Endothelial cell of umbilical vein (primary cell): ENCODE measurements at regions not wholly inside any gene's neighbourhood (a gene's known extent, or its start where the extent isn't known, plus 50 kb on each side); places are given as distances from the start of the nearest gene placed in this dataset.

Experiments
- BruUV-seq: library from RNA; stranded (reverse); fragments of 400-500 nt; replicated peaks from 2 replicates; lab custom pipeline; 2021; lab: Mats Ljungman, UMichigan
- CTCF ChIA-PET: fragments of 300-600, 350-600 bp; sonication (Branson Sonifier 250); formaldehyde crosslinking; loops from one replicate; lab custom pipeline; 2021; ENCODE audit warnings: antibody characterized with exemption, inconsistent platforms; lab: Charles Lee
- POLR2A ChIA-PET: fragments of 300-600, 350-600 bp; sonication (Branson Sonifier 250); formaldehyde crosslinking; loops from one replicate; lab custom pipeline; 2021; ENCODE audit warnings: antibody characterized with exemption, inconsistent platforms; lab: Charles Lee
- DNase-seq: peaks from one replicate; pipeline ENCODE4 v3.0.0-alpha.2; 2011; ENCODE audit warnings: low read depth, low spot score
- FAIRE-seq: peaks from 2 replicates; lab custom pipeline; 2011; peaks lifted over from hg19 to GRCh38; lab: Jason Lieb, UNC
- H2AFZ ChIP-seq: 2 replicates; pipeline ENCODE4 v1.6.0; 2012; ENCODE audit warnings: low read depth, low read length, control low read depth, inconsistent platforms
- H3K27ac ChIP-seq: 2 replicates; pipeline ENCODE4 v1.5.1; 2011; ENCODE audit warnings: low read depth, mild to moderate bottlenecking, control low read depth, low read length, moderate library complexity; ENCODE audit not compliant: insufficient read depth
- H3K27me3 ChIP-seq, 2 experiments: 2 replicates each; pipeline versions ENCODE4 v1.6.0 to v1.6.1; 2011; ENCODE audit warnings: low read length in 2 of 2, mixed read lengths in 1 of 2; ENCODE audit not compliant: control insufficient read depth in 2 of 2, insufficient read depth in 2 of 2
- H3K36me3 ChIP-seq, 2 experiments: 2 replicates in 1 of 2; 3 replicates in 1 of 2; pipeline ENCODE4 v1.5.1; 2011; ENCODE audit warnings: low read length in 2 of 2, mild to moderate bottlenecking in 1 of 2, moderate library complexity in 1 of 2; ENCODE audit not compliant: control insufficient read depth in 2 of 2, insufficient read depth in 2 of 2; ENCODE audit errors: extremely low read depth in 1 of 2
- H3K4me1 ChIP-seq: 3 replicates; pipeline ENCODE4 v1.5.1; 2011; ENCODE audit warnings: mild to moderate bottlenecking, low read length; ENCODE audit not compliant: control insufficient read depth, insufficient read depth; ENCODE audit errors: extremely low read depth
- H3K4me2 ChIP-seq: 2 replicates; pipeline ENCODE4 v1.6.1; 2011; ENCODE audit warnings: low read length, control low read depth, mixed read lengths; ENCODE audit not compliant: insufficient read depth
- H3K4me3 ChIP-seq, 3 experiments: fragments of 200-600 bp in 1 of 3; sonication (generic), shearing (Covaris generic) in 1 of 3; replicated peaks in 1 of 3; 2 replicates each; pipeline ENCODE4 v1.5.1; 2011 to 2016; ENCODE audit warnings: control low read depth in 3 of 3, low read length in 3 of 3, mild to moderate bottlenecking in 2 of 3, inconsistent platforms in 1 of 3, low read depth in 1 of 3, moderate library complexity in 1 of 3; ENCODE audit not compliant: insufficient read depth in 1 of 3
- H3K79me2 ChIP-seq: 2 replicates; pipeline ENCODE4 v1.6.0; 2012; ENCODE audit warnings: low read length, inconsistent platforms; ENCODE audit not compliant: control insufficient read depth, insufficient read depth
- H3K9ac ChIP-seq: replicated peaks from 2 replicates; pipeline ENCODE3; 2011; ENCODE audit warnings: low read length, control low read depth; ENCODE audit not compliant: insufficient read depth; ENCODE audit errors: extremely low read depth
- H3K9me1 ChIP-seq: replicated peaks from 3 replicates; pipeline ENCODE4 v1.6.0; 2011; ENCODE audit warnings: mild to moderate bottlenecking, low read length; ENCODE audit not compliant: control insufficient read depth, insufficient read depth; ENCODE audit errors: extremely low read depth
- H3K9me3 ChIP-seq: replicated peaks from 2 replicates; pipeline ENCODE4 v1.5.1; 2012; ENCODE audit warnings: low read length, inconsistent platforms; ENCODE audit not compliant: control insufficient read depth, insufficient read depth
- H4K20me1 ChIP-seq: replicated peaks from 2 replicates; pipeline ENCODE3; 2011; ENCODE audit warnings: mild to moderate bottlenecking, low read length; ENCODE audit not compliant: control insufficient read depth, insufficient read depth; ENCODE audit errors: extremely low read depth
- EZH2 ChIP-seq: IDR thresholded peaks from 2 replicates; pipeline ENCODE4 v1.6.1; 2012; ENCODE audit warnings: borderline replicate concordance, low read depth, mild to moderate bottlenecking, moderate library complexity, low read length, inconsistent platforms; ENCODE audit not compliant: severe bottlenecking
- FOS ChIP-seq: IDR thresholded peaks from 2 replicates; pipeline ENCODE4 v1.6.1; 2011; ENCODE audit warnings: mild to moderate bottlenecking, low read length, moderate library complexity, borderline replicate concordance; ENCODE audit not compliant: insufficient read depth
- GATA2 ChIP-seq: IDR thresholded peaks from 2 replicates; pipeline ENCODE4 v1.7.0; 2011; ENCODE audit warnings: low read depth, mild to moderate bottlenecking, moderate library complexity, mixed read lengths, low read length; ENCODE audit not compliant: insufficient read length, insufficient read depth
- JUN ChIP-seq: IDR thresholded peaks from 2 replicates; pipeline ENCODE4 v1.6.1; 2011; ENCODE audit warnings: borderline replicate concordance, low read depth; ENCODE audit not compliant: insufficient read length, insufficient read depth
- MYC ChIP-seq: IDR thresholded peaks from one replicate; pipeline ENCODE4 v1.6.1; 2011; ENCODE audit warnings: mild to moderate bottlenecking, low read depth, low read length
- POLR2A ChIP-seq: IDR thresholded peaks from 2 replicates; pipeline ENCODE4 v1.6.1; 2012; ENCODE audit warnings: low read depth, mild to moderate bottlenecking, control low read depth, low read length
- POLR2AphosphoS5 ChIP-seq: IDR thresholded peaks from 2 replicates; pipeline ENCODE4 v1.6.1; 2012; ENCODE audit warnings: low read depth, mild to moderate bottlenecking, control low read depth, low read length, moderate library complexity; ENCODE audit not compliant: insufficient read depth
- dilution Hi-C: fragments of 300-500 bp; cut with MboI; formaldehyde crosslinking; loops from one replicate; pipeline ENCODE4 v1.15.0; 2019; ENCODE audit warnings: low sequenced_read_pairs; ENCODE audit not compliant: extremely low pct_ligation_motif_present
- intact Hi-C: fragments of 100-400 bp; cut with micrococcal nuclease; formaldehyde crosslinking; loops from one replicate; pipeline ENCODE4 v1.10.0; 2022
- TF ChIP-seq, protein P1 (sequence below), 2 donors: IDR thresholded peaks; 1 replicate in 1 of 2; 2 replicates in 1 of 2; pipeline ENCODE4 v1.5.1; 2011; ENCODE audit warnings: low read length in 2 of 2, mild to moderate bottlenecking in 2 of 2, moderate library complexity in 2 of 2, control low read depth in 1 of 2, inconsistent platforms in 1 of 2, low read depth in 1 of 2; ENCODE audit not compliant: insufficient read depth in 1 of 2; ENCODE audit errors: extremely low read depth in 1 of 2
- TF ChIP-seq, protein P2 (sequence below): IDR thresholded peaks from 2 replicates; pipeline ENCODE4 v1.6.1; 2011; ENCODE audit not compliant: insufficient read depth, insufficient read length

DNA sequence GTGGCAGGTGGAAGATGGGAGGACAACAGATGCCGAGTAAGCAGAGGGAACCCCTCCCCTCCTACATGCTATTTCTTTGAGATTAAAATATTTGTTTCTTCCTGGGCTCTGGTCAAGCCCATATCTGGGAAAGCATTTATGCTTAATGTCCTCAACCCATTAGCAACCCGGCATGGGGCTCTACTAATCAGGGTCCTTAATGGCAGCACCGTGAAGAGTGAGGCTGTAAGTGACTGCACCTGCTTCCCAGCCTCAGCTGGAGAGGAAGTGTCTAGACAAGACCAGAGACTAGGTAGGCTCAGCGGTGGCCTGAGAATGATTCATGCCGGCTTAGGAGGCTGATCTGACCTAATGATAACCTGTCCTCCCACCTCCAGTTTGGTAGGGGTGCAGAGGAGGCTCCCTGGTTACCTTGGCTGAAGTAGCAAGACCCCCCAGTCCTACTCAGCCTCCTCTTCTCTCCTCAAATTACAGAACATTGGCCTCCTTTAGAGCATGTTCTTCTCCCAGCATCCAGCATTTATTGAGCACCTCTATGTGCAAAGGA, 61.3 kb upstream of the HSPA9 start:
- H3K9me3 ChIP-seq: no peaks in the 10 kb centered on the region
- no TSS peak for BruUV-seq
- no peaks in the 10 kb centered on the region for H3K4me1 ChIP-seq
- H3K79me2 ChIP-seq: no peaks in the 10 kb centered on the region
- H3K4me3 ChIP-seq: no peak overlapping the region
- ChIA-PET POLR2A (no interaction called here), CTCF (no interaction called here)
- H4K20me1 ChIP-seq: no peaks in the 10 kb centered on the region
- peaks cover 0 to 6% of the 10 kb centered on the region in 2 experiments for H3K27me3 ChIP-seq
- H3K27ac ChIP-seq: no peak overlapping the region
- DNase-seq (no peak), FAIRE-seq (no peak)
- no peak overlapping the region for H2AFZ ChIP-seq
- no peak overlapping the region for H3K4me2 ChIP-seq
- intact Hi-C loops (no loop called here), dilution Hi-C loops (no loop called here)
- H3K9ac ChIP-seq: no peak overlapping the region
- TF ChIP-seq FOS: no peak
- TF ChIP-seq EZH2: no peak
- no peak for TF ChIP-seq POLR2AphosphoS5
- TF ChIP-seq POLR2A: no peak
- TF ChIP-seq JUN: no peak
- TF ChIP-seq, protein P1, sequence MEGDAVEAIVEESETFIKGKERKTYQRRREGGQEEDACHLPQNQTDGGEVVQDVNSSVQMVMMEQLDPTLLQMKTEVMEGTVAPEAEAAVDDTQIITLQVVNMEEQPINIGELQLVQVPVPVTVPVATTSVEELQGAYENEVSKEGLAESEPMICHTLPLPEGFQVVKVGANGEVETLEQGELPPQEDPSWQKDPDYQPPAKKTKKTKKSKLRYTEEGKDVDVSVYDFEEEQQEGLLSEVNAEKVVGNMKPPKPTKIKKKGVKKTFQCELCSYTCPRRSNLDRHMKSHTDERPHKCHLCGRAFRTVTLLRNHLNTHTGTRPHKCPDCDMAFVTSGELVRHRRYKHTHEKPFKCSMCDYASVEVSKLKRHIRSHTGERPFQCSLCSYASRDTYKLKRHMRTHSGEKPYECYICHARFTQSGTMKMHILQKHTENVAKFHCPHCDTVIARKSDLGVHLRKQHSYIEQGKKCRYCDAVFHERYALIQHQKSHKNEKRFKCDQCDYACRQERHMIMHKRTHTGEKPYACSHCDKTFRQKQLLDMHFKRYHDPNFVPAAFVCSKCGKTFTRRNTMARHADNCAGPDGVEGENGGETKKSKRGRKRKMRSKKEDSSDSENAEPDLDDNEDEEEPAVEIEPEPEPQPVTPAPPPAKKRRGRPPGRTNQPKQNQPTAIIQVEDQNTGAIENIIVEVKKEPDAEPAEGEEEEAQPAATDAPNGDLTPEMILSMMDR (IDR thresholded peaks at IDR 0.05; ENCODE audit: extremely low read depth in 1 of 2, insufficient read depth in 1 of 2, low read depth in 1 of 2, low read length in 2 of 2): no peak
- no peak for TF ChIP-seq GATA2
- TF ChIP-seq, protein P2, sequence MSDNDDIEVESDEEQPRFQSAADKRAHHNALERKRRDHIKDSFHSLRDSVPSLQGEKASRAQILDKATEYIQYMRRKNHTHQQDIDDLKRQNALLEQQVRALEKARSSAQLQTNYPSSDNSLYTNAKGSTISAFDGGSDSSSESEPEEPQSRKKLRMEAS: no peak
- TF ChIP-seq MYC: no peak
- no peaks in the 10 kb centered on the region for H3K9me1 ChIP-seq
- no peaks in the 10 kb centered on the region for H3K36me3 ChIP-seq
